ENCODE measurements at regions not wholly inside any gene's neighbourhood (a gene's known extent, or its start where the extent isn't known, plus 50 kb on each side); places are given as distances from the start of the nearest gene placed in this dataset.

- DNase-seq = no peak
These were observed 91.5 kb upstream of the STK39 start for GRCh38 chr2:168338803-168339437.

GRCh38 chr2:168340931-168341330 lies 93.5 kb upstream of the STK39 start:
- no peak for DNase-seq

GRCh38 chr2:168343586-168343985 lies 96.2 kb upstream of the STK39 start:
- DNase-seq = no peak

- no peak for DNase-seq
These were observed 97.3 kb upstream of the STK39 start for GRCh38 chr2:168344706-168345105.

- no peak for DNase-seq
These were observed 98.2 kb upstream of the STK39 start for GRCh38 chr2:168345601-168346000.

GRCh38 chr2:168346725-168347477 lies 99.5 kb upstream of the STK39 start:
- peak; percentile 92 for DNase-seq

- peak; percentile 26 for DNase-seq
These were observed 100.7 kb upstream of the STK39 start for GRCh38 chr2:168348076-168348475.

- DNase-seq = no peak
These were observed 103.0 kb upstream of the STK39 start for GRCh38 chr2:168350380-168350779.

GRCh38 chr2:168353251-168353650 lies 102.8 kb upstream of the CERS6 start:
- no peak for DNase-seq

- no peak for DNase-seq
These were observed 101.6 kb upstream of the CERS6 start for GRCh38 chr2:168354499-168354898.

GRCh38 chr2:168355121-168355520 lies 101.0 kb upstream of the CERS6 start:
- peak; percentile 14 for DNase-seq

- no peak for DNase-seq
These were observed 100.1 kb upstream of the CERS6 start for GRCh38 chr2:168355779-168356476.

GRCh38 chr2:168356477-168356835 lies 99.6 kb upstream of the CERS6 start:
- no peak for DNase-seq

- DNase-seq = no peak
These were observed 98.1 kb upstream of the CERS6 start for GRCh38 chr2:168357797-168358472.

GRCh38 chr2:168359082-168359481 lies 97.0 kb upstream of the CERS6 start:
- DNase-seq = no peak

GRCh38 chr2:168363347-168364092 lies 92.6 kb upstream of the CERS6 start:
- no peak for DNase-seq

GRCh38 chr2:168365094-168365621 lies 90.9 kb upstream of the CERS6 start:
- no peak for DNase-seq

GRCh38 chr2:168369031-168369430 lies 87.0 kb upstream of the CERS6 start:
- DNase-seq = no peak

GRCh38 chr2:168371273-168372019 lies 84.6 kb upstream of the CERS6 start:
- DNase-seq = no peak

GRCh38 chr2:168373468-168373867 lies 82.6 kb upstream of the CERS6 start:
- no peak for DNase-seq

GRCh38 chr2:168375195-168375798 lies 80.8 kb upstream of the CERS6 start:
- no peak for DNase-seq
